HG02763 (cell line): ENCODE measurements at regions not wholly inside any gene's neighbourhood (a gene's known extent, or its start where the extent isn't known, plus 50 kb on each side); places are given as distances from the start of the nearest gene placed in this dataset.
"Not testable (repeated sequence)": the region's sequence is repeated elsewhere in the genome, so short reads cannot be mapped to it uniquely, and the experiment has no call there.

Source experiments
- ATAC-seq: cut with Tn5 transposase; IDR thresholded peaks from one replicate; pipeline ENCODE4 v1.9.1; 2021; ENCODE audit warnings: mild to moderate bottlenecking, moderate library complexity; ENCODE audit not compliant: unreplicated experiment

GRCh38 chr10:118963341-118963740 lies 66.2 kb upstream of the NANOS1 start:
- no peak for ATAC-seq

GRCh38 chr10:118963933-118964332 lies 65.6 kb upstream of the NANOS1 start:
- no peak for ATAC-seq

- not testable (repeated sequence) for ATAC-seq
Measured at GRCh38 chr10:118964476-118964875, 65.0 kb upstream of the NANOS1 start.

- ATAC-seq: no peak
Measured at GRCh38 chr10:118965096-118965495, 64.4 kb upstream of the NANOS1 start.

- ATAC-seq: no peak
Measured at GRCh38 chr10:118965645-118966044, 63.9 kb upstream of the NANOS1 start.

- ATAC-seq: no peak
Measured at GRCh38 chr10:118966076-118966849, 63.3 kb upstream of the NANOS1 start.

- no peak for ATAC-seq
Measured at GRCh38 chr10:118966850-118967125, 62.7 kb upstream of the NANOS1 start.

GRCh38 chr10:118967160-118967559 lies 62.4 kb upstream of the NANOS1 start:
- no peak for ATAC-seq

- no peak for ATAC-seq
Measured at GRCh38 chr10:118968060-118968459, 61.5 kb upstream of the NANOS1 start.

- ATAC-seq: no peak
Measured at GRCh38 chr10:118968482-118968881, 61.0 kb upstream of the NANOS1 start.

GRCh38 chr10:118969014-118969413 lies 60.5 kb upstream of the NANOS1 start:
- ATAC-seq: no peak

- ATAC-seq: no peak
Measured at GRCh38 chr10:118970770-118971169, 58.7 kb upstream of the NANOS1 start.

- ATAC-seq: no peak
Measured at GRCh38 chr10:118971187-118971586, 58.3 kb upstream of the NANOS1 start.

- ATAC-seq: no peak
Measured at GRCh38 chr10:118971876-118972275, 57.6 kb upstream of the NANOS1 start.

GRCh38 chr10:118973744-118974143 lies 55.8 kb upstream of the NANOS1 start:
- no peak for ATAC-seq

GRCh38 chr10:118974951-118975350 lies 54.6 kb upstream of the NANOS1 start:
- no peak for ATAC-seq

GRCh38 chr10:118976219-118976618 lies 53.3 kb upstream of the NANOS1 start:
- not testable (repeated sequence) for ATAC-seq

- ATAC-seq: no peak
Measured at GRCh38 chr10:118977022-118977599, 52.4 kb upstream of the NANOS1 start.

- no peak for ATAC-seq
Measured at GRCh38 chr10:118977835-118978234, 51.7 kb upstream of the NANOS1 start.

- ATAC-seq: no peak
Measured at GRCh38 chr10:118978316-118978997, 51.1 kb upstream of the NANOS1 start.

GRCh38 chr10:118978998-118979350 lies 50.5 kb upstream of the NANOS1 start:
- ATAC-seq: no peak

GRCh38 chr10:118979661-118980060 lies 49.9 kb upstream of the NANOS1 start:
- no peak for ATAC-seq
